SK-N-SH (cell line): ENCODE measurements at regions not wholly inside any gene's neighbourhood (a gene's known extent, or its start where the extent isn't known, plus 50 kb on each side); places are given as distances from the start of the nearest gene placed in this dataset.

ENCODE experiments used
- CTCF ChIA-PET: fragments of 300-600, 350-600 bp; formaldehyde crosslinking; extraction: SDS; loops from one replicate; lab custom pipeline; 2021; lab: Yijun Ruan, JAX
- POLR2A ChIA-PET: fragments of 350-600 bp; sonication (Branson Sonifier 250); formaldehyde crosslinking; extraction: SDS; loops from one replicate; lab custom pipeline; 2020; ENCODE audit warnings: antibody characterized with exemption, inconsistent platforms; lab: Yijun Ruan, JAX
- DNase-seq: peaks from one replicate; pipeline ENCODE4 v3.0.0; 2012
- H2AFZ ChIP-seq: fragments of 200-600 bp; sonication (generic); 2 replicates; pipeline ENCODE4 v1.8.1; 2016; ENCODE audit warnings: antibody characterized with exemption, mild to moderate bottlenecking, low read depth
- H3F3A ChIP-seq: fragments of 200-600 bp; sonication (generic); replicated peaks from 2 replicates; pipeline ENCODE3; 2016; ENCODE audit warnings: antibody characterized with exemption, mild to moderate bottlenecking; ENCODE audit not compliant: insufficient read depth
- H3K27ac ChIP-seq, 2 experiments: fragments of 200-500 bp in 1 of 2; fragments of 200-600 bp in 1 of 2; sonication (Bioruptor generic) in 1 of 2; sonication (generic), shearing (Covaris generic) in 1 of 2; 2 replicates each; pipeline versions ENCODE4 v1.5.1 to v1.6.1; 2014 to 2016; ENCODE audit warnings: low read depth in 2 of 2, inconsistent platforms in 1 of 2, low read length in 1 of 2, mild to moderate bottlenecking in 1 of 2, mixed read lengths in 1 of 2
- H3K27me3 ChIP-seq: fragments of 200-600 bp; sonication (generic), shearing (Covaris generic); 2 replicates; pipeline ENCODE4 v1.6.1; 2016; ENCODE audit warnings: mixed run types; ENCODE audit not compliant: insufficient read depth
- H3K36me3 ChIP-seq, 2 experiments: fragments of 200-500 bp in 1 of 2; fragments of 200-600 bp in 1 of 2; sonication (Bioruptor generic) in 1 of 2; sonication (generic) in 1 of 2; replicated peaks in 1 of 2; 2 replicates each; pipeline versions ENCODE3 to v1.5.1; 2014 to 2016; ENCODE audit warnings: low read length in 1 of 2, mild to moderate bottlenecking in 1 of 2; ENCODE audit not compliant: insufficient read depth in 2 of 2, control insufficient read depth in 1 of 2
- H3K4me1 ChIP-seq, 2 experiments: fragments of 200-500 bp in 1 of 2; fragments of 200-600 bp in 1 of 2; sonication (Bioruptor generic) in 1 of 2; sonication (generic), shearing (Covaris generic) in 1 of 2; 2 replicates each; pipeline versions ENCODE4 v1.5.1 to v1.6.1; 2014 to 2016; ENCODE audit warnings: low read depth in 1 of 2, low read length in 1 of 2, mixed run types in 1 of 2; ENCODE audit not compliant: insufficient read depth in 2 of 2, control insufficient read depth in 1 of 2
- H3K4me2 ChIP-seq: fragments of 200-600 bp; sonication (generic), shearing (Covaris generic); 2 replicates; pipeline ENCODE4 v1.6.1; 2017; ENCODE audit warnings: mixed run types
- H3K4me3 ChIP-seq, 2 experiments: fragments of 200-500 bp in 1 of 2; fragments of 200-600 bp in 1 of 2; sonication (Bioruptor generic) in 1 of 2; sonication (generic), shearing (Covaris generic) in 1 of 2; 2 replicates each; pipeline versions ENCODE4 v1.5.1 to v1.8.1; 2014 to 2016; ENCODE audit warnings: low read depth in 2 of 2, inconsistent platforms in 1 of 2, low read length in 1 of 2, mild to moderate bottlenecking in 1 of 2, mixed read lengths in 1 of 2, moderate library complexity in 1 of 2
- H3K79me2 ChIP-seq: fragments of 200-600 bp; sonication (generic); 2 replicates; pipeline ENCODE4 v1.8.1; 2017; ENCODE audit warnings: mild to moderate bottlenecking; ENCODE audit not compliant: insufficient read depth
- H3K9ac ChIP-seq: fragments of 200-600 bp; sonication (generic); 2 replicates; pipeline ENCODE4 v1.6.1; 2017; ENCODE audit warnings: mixed run types
- H3K9me2 ChIP-seq: fragments of 200-600 bp; sonication (generic); 2 replicates; pipeline ENCODE4 v1.6.1; 2017; ENCODE audit warnings: mixed run types
- H3K9me3 ChIP-seq: fragments of 200-600 bp; sonication (generic); 2 replicates; pipeline ENCODE4 v1.6.1; 2017; ENCODE audit warnings: mixed run types, mild to moderate bottlenecking, moderate library complexity
- H4K20me1 ChIP-seq: fragments of 200-600 bp; sonication (generic); 2 replicates; pipeline ENCODE4 v1.6.1; 2017; ENCODE audit warnings: mild to moderate bottlenecking, mixed run types; ENCODE audit not compliant: insufficient read depth
- CHD2 ChIP-seq: fragments of 150-350 bp; IDR thresholded peaks from 2 replicates; pipeline ENCODE4 v1.6.1; 2018; ENCODE audit warnings: low read length; ENCODE audit not compliant: partially characterized antibody
- ELF1 ChIP-seq: IDR thresholded peaks from 2 replicates; pipeline ENCODE4 v1.4.0; 2012
- FOXM1 ChIP-seq: IDR thresholded peaks from 2 replicates; pipeline ENCODE4 v1.4.0; 2012; ENCODE audit warnings: low read depth, mild to moderate bottlenecking
- GABPA ChIP-seq: IDR thresholded peaks from 2 replicates; pipeline ENCODE4 v1.4.0; 2012; ENCODE audit warnings: low read depth, mild to moderate bottlenecking
- GATA2 ChIP-seq: sonication (generic); formaldehyde crosslinking; IDR thresholded peaks from 2 replicates; pipeline ENCODE4 v1.5.0; 2020; ENCODE audit warnings: mild to moderate bottlenecking, missing genetic modification reagents
- JUND ChIP-seq: IDR thresholded peaks from 2 replicates; pipeline ENCODE4 v1.4.0; 2012
- MEF2A ChIP-seq: IDR thresholded peaks from 2 replicates; pipeline ENCODE4 v1.4.0; 2012; ENCODE audit warnings: low read depth, borderline replicate concordance
- MXI1 ChIP-seq: IDR thresholded peaks from 2 replicates; pipeline ENCODE4 v1.6.1; 2012; ENCODE audit warnings: mild to moderate bottlenecking, low read depth, low read length, improper control_type of control experiment
- POLR2AphosphoS5 ChIP-seq: IDR thresholded peaks from 2 replicates; pipeline ENCODE4 v1.6.1; 2012; ENCODE audit warnings: low read depth, low read length
- RAD21 ChIP-seq: IDR thresholded peaks from 2 replicates; pipeline ENCODE4 v1.6.1; 2012; ENCODE audit warnings: mild to moderate bottlenecking, low read length
- RFX5 ChIP-seq: IDR thresholded peaks from 2 replicates; pipeline ENCODE4 v1.6.1; 2012; ENCODE audit warnings: mild to moderate bottlenecking, improper control_type of control experiment, low read length
- SIN3A ChIP-seq: IDR thresholded peaks from 2 replicates; pipeline ENCODE4 v1.6.1; 2012; ENCODE audit warnings: low read depth, mild to moderate bottlenecking, low read length, moderate library complexity, borderline replicate concordance
- TAF1 ChIP-seq: IDR thresholded peaks from 2 replicates; pipeline ENCODE4 v1.6.1; 2012; ENCODE audit warnings: low read depth, mild to moderate bottlenecking, low read length, moderate library complexity, borderline replicate concordance
- TEAD4 ChIP-seq: IDR thresholded peaks from 2 replicates; pipeline ENCODE4 v1.4.0; 2012; ENCODE audit warnings: mild to moderate bottlenecking, borderline replicate concordance; ENCODE audit not compliant: insufficient read depth
- WGBS: methylation state at CpG from one replicate; pipeline ENCODE4 v1.1.6; 2017; ENCODE audit warnings: low lambda C conversion rate; 5-methylcytosine and 5-hydroxymethylcytosine counted together
- TF ChIP-seq, protein P1 (sequence below): IDR thresholded peaks from 2 replicates; pipeline ENCODE4 v1.4.0; 2012; ENCODE audit warnings: low read depth, borderline replicate concordance
- TF ChIP-seq, protein P2 (sequence below): fragments of 150-350 bp; IDR thresholded peaks from 2 replicates; pipeline ENCODE4 v1.6.1; 2016; ENCODE audit warnings: mild to moderate bottlenecking, low read depth, low read length

- no peaks in the 10 kb centered on the region for H3K79me2 ChIP-seq
- DNase-seq: no peak
- ChIA-PET CTCF (interaction anchor here (1.0 kb wide), 1 partner anchor 33 kb away, joined by 3 read pairs; no protein-coding TSS in a partner anchor), POLR2A (no interaction called here)
- H2AFZ ChIP-seq: no peak overlapping the region
- H3K4me2 ChIP-seq: no peak overlapping the region
- H3K4me3 ChIP-seq: no peak overlapping the region
- H3F3A ChIP-seq: no peaks in the 10 kb centered on the region
- no peaks in the 10 kb centered on the region for H4K20me1 ChIP-seq
- TF ChIP-seq TAF1: no peak
- TF ChIP-seq JUND: no peak
- TF ChIP-seq, protein P1, sequence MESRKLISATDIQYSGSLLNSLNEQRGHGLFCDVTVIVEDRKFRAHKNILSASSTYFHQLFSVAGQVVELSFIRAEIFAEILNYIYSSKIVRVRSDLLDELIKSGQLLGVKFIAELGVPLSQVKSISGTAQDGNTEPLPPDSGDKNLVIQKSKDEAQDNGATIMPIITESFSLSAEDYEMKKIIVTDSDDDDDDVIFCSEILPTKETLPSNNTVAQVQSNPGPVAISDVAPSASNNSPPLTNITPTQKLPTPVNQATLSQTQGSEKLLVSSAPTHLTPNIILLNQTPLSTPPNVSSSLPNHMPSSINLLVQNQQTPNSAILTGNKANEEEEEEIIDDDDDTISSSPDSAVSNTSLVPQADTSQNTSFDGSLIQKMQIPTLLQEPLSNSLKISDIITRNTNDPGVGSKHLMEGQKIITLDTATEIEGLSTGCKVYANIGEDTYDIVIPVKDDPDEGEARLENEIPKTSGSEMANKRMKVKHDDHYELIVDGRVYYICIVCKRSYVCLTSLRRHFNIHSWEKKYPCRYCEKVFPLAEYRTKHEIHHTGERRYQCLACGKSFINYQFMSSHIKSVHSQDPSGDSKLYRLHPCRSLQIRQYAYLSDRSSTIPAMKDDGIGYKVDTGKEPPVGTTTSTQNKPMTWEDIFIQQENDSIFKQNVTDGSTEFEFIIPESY: no peak
- TF ChIP-seq RFX5: no peak
- TF ChIP-seq MEF2A: no peak
- no peak for TF ChIP-seq ELF1
- H3K27ac ChIP-seq: no peak overlapping the region
- H3K4me1 ChIP-seq: no peaks in the 10 kb centered on the region
- H3K27me3 ChIP-seq: no peaks in the 10 kb centered on the region
- no peak overlapping the region for H3K9ac ChIP-seq
- no peaks in the 10 kb centered on the region for H3K36me3 ChIP-seq
- WGBS: 44% methylated on average over 5 of the region's 5 CpGs
- no peaks in the 10 kb centered on the region for H3K9me3 ChIP-seq
- H3K9me2 ChIP-seq: no peaks in the 10 kb centered on the region
Measured at GRCh38 chr5:158027806-158028775, 169.1 kb upstream of the CLINT1 start.

GRCh38 chr5:158026304-158027031 is 167.5 kb upstream of the CLINT1 start:
- POLR2A ChIA-PET: no interaction called here
- Histone ChIP-seq H2AFZ (no peak overlapping the region), H3K4me2 (no peak overlapping the region), H3K9ac (no peak overlapping the region), H3F3A (no peaks in the 10 kb centered on the region), H3K4me3 (no peak overlapping the region), H3K27ac (no peak overlapping the region), H3K36me3 (no peaks in the 10 kb centered on the region), H3K79me2 (no peaks in the 10 kb centered on the region), H3K4me1 (no peaks in the 10 kb centered on the region), H4K20me1 (no peaks in the 10 kb centered on the region), H3K27me3 (no peaks in the 10 kb centered on the region), H3K9me2 (no peaks in the 10 kb centered on the region), H3K9me3 (no peaks in the 10 kb centered on the region)
- 30% methylated on average over 7 of the region's 7 CpGs for WGBS
- no peak for DNase-seq
- CTCF ChIA-PET: no interaction called here
- no peak for TF ChIP-seq GATA2 (CRISPR knock-in tag)
- no peak for TF ChIP-seq RFX5
- TF ChIP-seq, protein P1: no peak
- TF ChIP-seq POLR2AphosphoS5: no peak
- no peak for TF ChIP-seq GABPA
- TF ChIP-seq CHD2: no peak
- no peak for TF ChIP-seq TEAD4
- no peak for TF ChIP-seq RAD21
- TF ChIP-seq FOXM1: no peak
- TF ChIP-seq MXI1: no peak
- no peak for TF ChIP-seq SIN3A
- TF ChIP-seq, protein P2, sequence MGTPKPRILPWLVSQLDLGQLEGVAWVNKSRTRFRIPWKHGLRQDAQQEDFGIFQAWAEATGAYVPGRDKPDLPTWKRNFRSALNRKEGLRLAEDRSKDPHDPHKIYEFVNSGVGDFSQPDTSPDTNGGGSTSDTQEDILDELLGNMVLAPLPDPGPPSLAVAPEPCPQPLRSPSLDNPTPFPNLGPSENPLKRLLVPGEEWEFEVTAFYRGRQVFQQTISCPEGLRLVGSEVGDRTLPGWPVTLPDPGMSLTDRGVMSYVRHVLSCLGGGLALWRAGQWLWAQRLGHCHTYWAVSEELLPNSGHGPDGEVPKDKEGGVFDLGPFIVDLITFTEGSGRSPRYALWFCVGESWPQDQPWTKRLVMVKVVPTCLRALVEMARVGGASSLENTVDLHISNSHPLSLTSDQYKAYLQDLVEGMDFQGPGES: no peak
